ENCODE measurements at regions not wholly inside any gene's neighbourhood (a gene's known extent, or its start where the extent isn't known, plus 50 kb on each side); places are given as distances from the start of the nearest gene placed in this dataset.

DNA sequence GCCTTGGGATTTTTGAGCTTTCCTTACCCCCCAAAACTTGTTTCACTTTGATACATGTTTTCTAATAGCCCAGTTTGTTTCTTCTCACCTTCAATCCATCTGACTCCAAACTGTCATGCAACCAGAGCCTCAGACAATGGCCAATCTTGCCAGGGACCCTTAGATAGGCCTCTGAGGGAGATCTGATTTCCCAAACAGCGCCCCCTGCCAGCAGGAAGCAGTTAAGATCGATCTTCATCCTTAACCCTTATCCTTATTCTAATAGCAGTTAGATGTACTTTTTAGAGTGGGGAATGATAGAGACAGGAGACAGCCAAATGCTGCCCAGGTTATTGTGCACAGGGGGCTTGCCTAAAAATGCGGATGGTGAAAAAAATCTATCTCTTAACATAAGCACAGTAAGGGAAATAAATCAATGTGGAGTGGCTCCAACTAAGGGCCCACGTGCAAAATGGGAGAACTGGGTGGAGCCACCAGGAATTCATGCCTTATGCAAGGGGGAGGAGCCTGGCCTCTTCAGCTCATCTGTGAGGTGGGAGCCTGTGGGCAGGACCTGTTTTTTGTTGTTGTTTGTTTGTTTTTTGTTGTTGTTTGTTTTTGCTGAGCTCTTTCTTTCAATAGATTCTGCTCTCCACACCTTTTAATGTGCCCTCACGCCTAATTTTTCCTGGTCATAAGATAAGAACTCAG is 833.6 kb upstream of the AGA start:
- in situ Hi-C loops (cut with MboI; ENCODE audit: low pct_unique_long_range_greater_than_20kb in 2 of 9, low sequenced_read_pairs in 9 of 9, unreplicated experiment in 9 of 9): no loop called here
- WGBS, 10 experiments: 0 to 90% (median 50%) methylated on average over 1 to 5 of the region's 5 CpGs; no CpG with 5 or more reads in 3 of the 10 experiments
- no peak for ATAC-seq (replicated peaks in 6 of 8)

DNA sequence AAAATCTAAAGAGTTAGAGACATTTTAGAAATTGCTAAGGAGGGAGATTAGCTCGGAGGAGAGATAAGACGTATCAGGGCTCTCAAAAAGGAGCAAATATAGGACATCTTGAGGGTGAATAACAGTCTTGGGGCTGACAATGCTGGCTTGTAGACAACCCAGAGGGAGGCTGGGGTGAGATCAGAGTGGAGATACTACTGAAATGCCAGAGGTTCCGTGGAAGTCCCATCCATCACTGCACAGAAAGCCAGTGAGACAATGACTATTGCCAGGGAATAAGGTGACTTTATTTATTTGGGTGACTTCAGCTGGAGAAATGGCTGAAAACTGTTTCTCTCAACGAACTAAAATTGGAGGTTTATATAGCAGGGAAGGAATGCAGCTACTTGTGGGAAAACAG is 838.1 kb upstream of the AGA start:
- WGBS, 10 experiments: 0 to 80% (median 52%) methylated on average over 2 to 4 of the region's 4 CpGs; no CpG with 5 or more reads in 1 of the 10 experiments
- no peak overlapping the region for H3K4me3 ChIP-seq
- ATAC-seq (replicated peaks in 6 of 8): peak in 3 of 8 experiments; percentile 51 to 83 (median 57)
- H3K27ac ChIP-seq: no peak overlapping the region
- no peaks in the 10 kb centered on the region for H3K4me1 ChIP-seq (replicated peaks in 1 of 2)
- in situ Hi-C loops (cut with MboI; ENCODE audit: low pct_unique_long_range_greater_than_20kb in 2 of 9, low sequenced_read_pairs in 9 of 9, unreplicated experiment in 9 of 9): no loop called here

More for the DNA sequence above, 833.6 kb upstream of the AGA start:
- Histone ChIP-seq H3K4me3 (no peak overlapping the region), H3K4me1 (replicated peaks in 1 of 2) (no peaks in the 10 kb centered on the region), H3K27ac (no peak overlapping the region)

DNA sequence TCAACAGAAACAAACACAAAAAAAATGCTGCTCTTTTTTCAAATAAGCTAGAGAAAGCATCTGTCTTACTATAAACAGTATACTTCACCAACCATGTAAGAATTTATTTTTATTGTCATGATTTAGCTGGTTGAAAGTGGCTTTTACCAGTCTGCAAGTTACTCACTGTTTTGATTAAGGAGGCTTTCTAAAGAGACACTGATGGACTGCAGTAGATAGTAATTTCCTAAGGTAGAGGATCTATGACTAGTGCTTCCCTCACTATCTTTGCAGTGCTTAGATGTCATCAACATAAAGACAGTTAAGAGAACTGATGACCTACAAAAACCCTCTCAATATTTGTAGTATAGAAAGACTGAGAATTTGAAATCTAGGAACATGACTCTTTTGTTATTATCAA is 846.2 kb upstream of the AGA start:
- H3K27ac ChIP-seq: no peak overlapping the region
- peak in 3 of 8 experiments; percentile 21 to 53 (median 50) for ATAC-seq (replicated peaks in 6 of 8)
- in situ Hi-C loops (cut with MboI; ENCODE audit: low pct_unique_long_range_greater_than_20kb in 2 of 9, low sequenced_read_pairs in 9 of 9, unreplicated experiment in 9 of 9): no loop called here
- H3K4me3 ChIP-seq: no peak overlapping the region
- no peaks in the 10 kb centered on the region for H3K4me1 ChIP-seq (replicated peaks in 1 of 2)

DNA sequence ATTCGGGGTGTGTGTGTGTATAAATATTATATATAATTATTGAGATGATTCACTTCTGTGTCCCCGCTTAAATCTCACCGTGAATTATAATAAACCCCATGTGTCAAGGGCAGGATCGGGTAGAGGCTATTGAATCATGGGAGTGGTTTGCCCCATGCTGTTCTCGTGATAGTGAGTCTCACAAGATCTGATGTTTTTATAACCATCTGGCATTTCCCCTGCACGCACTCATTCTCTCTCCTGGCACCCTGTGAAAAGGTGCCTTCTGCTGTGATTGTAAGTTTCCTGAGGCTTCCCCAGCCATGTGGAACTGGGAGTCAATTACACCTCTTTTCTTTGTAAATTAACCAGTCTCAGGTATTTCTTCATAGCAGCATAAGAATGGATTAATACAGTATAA is 851.4 kb upstream of the AGA start:
- H3K27ac ChIP-seq: no peak overlapping the region
- in situ Hi-C loops (cut with MboI; ENCODE audit: low pct_unique_long_range_greater_than_20kb in 2 of 9, low sequenced_read_pairs in 9 of 9, unreplicated experiment in 9 of 9): no loop called here
- no peak overlapping the region for H3K4me3 ChIP-seq
- no peak for ATAC-seq (replicated peaks in 6 of 8)
- no peaks in the 10 kb centered on the region for H3K4me1 ChIP-seq (replicated peaks in 1 of 2)
- WGBS, 10 experiments: 0 to 85% (median 65%) methylated on average over 1 to 6 of the region's 6 CpGs; no CpG with 5 or more reads in 1 of the 10 experiments

DNA sequence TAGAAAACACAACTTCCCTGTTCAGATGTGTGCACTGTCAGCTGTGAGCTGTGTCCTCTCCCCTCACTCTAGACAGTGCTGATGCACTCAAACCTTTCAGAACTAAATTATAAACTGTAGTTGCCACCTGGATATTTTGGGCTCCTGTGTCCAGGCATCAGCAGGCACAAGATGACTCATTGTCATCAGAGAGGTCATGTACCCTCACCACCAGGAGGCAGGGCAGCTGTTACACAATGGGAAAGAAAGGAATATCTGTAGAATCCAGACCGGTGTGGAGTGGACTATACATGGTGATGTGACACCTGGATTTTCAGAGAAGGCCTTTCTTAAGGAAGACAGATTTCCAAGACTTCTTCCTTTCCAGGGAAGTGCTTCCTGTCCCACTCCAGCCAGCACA is 854.4 kb upstream of the AGA start:
- H3K27ac ChIP-seq: no peak overlapping the region
- H3K4me3 ChIP-seq: no peak overlapping the region
- in situ Hi-C loops (cut with MboI; ENCODE audit: low pct_unique_long_range_greater_than_20kb in 2 of 9, low sequenced_read_pairs in 9 of 9, unreplicated experiment in 9 of 9): no loop called here
- peak in 1 of 8 experiments; percentile 23 for ATAC-seq (replicated peaks in 6 of 8)
- no peaks in the 10 kb centered on the region for H3K4me1 ChIP-seq (replicated peaks in 1 of 2)
- WGBS, 10 experiments: 80 to 100% (median 89%) methylated on average over 1 of the region's 1 CpG; no CpG with 5 or more reads in 7 of the 10 experiments

DNA sequence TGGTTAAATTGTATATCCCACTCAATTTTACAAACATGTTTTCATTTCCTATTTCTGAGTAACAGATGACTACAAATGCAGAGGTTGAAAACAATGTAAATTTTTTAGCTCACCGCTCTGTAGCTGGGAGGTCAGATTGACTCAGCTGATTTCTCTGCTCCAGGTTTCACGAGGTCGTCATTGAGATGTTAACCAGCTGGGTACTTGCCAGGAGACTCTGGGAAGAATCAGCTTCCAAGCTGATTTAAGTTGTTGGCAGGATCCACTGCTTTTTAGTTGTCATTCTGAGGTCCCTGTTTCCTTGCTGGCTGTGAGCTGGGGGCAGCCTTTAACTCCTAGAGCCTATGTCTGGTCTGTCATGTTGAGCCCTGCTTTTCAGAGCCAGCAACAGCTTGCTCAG is 864.3 kb upstream of the AGA start:
- peak in 2 of 8 experiments; percentile 36 to 41 for ATAC-seq (replicated peaks in 6 of 8)
- WGBS, 10 experiments: 10 to 67% (median 32%) methylated on average over 1 to 3 of the region's 3 CpGs; no CpG with 5 or more reads in 2 of the 10 experiments
- in situ Hi-C loops (cut with MboI; ENCODE audit: low pct_unique_long_range_greater_than_20kb in 2 of 9, low sequenced_read_pairs in 9 of 9, unreplicated experiment in 9 of 9): no loop called here
- no peak overlapping the region for H3K4me3 ChIP-seq
- no peak overlapping the region for H3K27ac ChIP-seq
- H3K4me1 ChIP-seq (replicated peaks in 1 of 2): no peaks in the 10 kb centered on the region

DNA sequence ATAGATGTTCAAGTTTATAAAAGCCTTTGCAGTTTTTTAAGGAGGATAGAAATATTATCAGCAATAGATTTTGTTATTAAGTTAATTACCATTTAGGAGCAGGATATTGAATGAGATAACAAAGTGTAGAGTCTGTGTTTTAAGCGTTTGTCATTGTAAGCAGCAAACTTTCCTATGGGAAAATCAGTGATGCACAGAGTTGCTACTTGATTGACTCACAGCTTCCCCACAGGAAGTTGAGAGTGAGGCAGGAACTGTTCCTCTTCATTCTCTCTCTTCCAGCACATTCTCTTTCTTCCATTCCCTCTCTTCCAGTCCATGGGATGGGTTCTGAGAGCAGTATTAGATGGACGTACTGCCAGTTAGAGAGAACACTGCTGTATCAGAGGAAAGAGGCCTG is 867.7 kb upstream of the AGA start:
- ATAC-seq (replicated peaks in 6 of 8): no peak
- in situ Hi-C loops (cut with MboI; ENCODE audit: low pct_unique_long_range_greater_than_20kb in 2 of 9, low sequenced_read_pairs in 9 of 9, unreplicated experiment in 9 of 9): no loop called here
- WGBS, 10 experiments: 0 to 100% (median 73%) methylated on average over 1 to 2 of the region's 2 CpGs; no CpG with 5 or more reads in 3 of the 10 experiments
- no peaks in the 10 kb centered on the region for H3K4me1 ChIP-seq (replicated peaks in 1 of 2)
- H3K4me3 ChIP-seq: no peak overlapping the region
- no peak overlapping the region for H3K27ac ChIP-seq

DNA sequence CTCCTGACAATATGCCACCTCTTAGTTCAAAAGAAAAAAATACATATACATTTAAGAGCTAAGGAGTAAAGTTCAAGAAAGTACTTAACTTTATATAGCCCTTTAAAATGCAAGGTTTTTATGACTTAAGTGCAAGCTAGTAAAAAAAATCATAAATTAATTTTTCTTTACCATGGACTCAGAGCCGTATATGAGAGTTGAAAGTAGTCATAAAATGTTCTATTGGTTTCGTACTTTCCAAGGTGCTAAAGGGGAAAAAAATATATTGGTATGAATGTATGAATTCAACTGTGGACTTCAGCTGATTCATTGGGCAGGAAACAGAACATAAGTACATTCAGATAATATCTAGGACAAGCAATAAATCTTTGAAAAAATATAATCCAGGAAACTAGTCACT is 869.8 kb upstream of the AGA start:
- ATAC-seq (replicated peaks in 6 of 8): no peak
- Histone ChIP-seq H3K4me3 (no peak overlapping the region), H3K27ac (no peak overlapping the region), H3K4me1 (replicated peaks in 1 of 2) (no peaks in the 10 kb centered on the region)
- WGBS, 10 experiments: 6 to 100% (median 73%) methylated on average over 1 to 2 of the region's 2 CpGs
- in situ Hi-C loops (cut with MboI; ENCODE audit: low pct_unique_long_range_greater_than_20kb in 2 of 9, low sequenced_read_pairs in 9 of 9, unreplicated experiment in 9 of 9): no loop called here

DNA sequence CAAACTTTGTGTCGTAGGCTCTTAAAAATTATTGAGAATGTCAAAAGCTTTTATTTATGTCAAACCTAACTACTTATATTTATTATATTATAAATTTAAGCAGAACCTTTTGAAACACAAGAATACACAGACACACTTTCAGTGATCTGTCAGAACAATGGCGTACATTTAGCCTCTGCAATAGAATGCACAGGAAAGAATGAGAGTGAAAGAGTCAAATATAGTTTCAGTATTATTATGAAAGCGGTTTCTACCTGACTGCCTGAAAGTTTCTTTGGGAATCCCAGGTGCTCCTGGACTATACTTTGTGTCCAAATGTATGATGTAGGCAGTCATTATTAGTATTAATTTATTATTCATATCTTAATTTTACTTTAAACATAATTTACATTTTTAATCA is 872.0 kb upstream of the AGA start:
- H3K4me3 ChIP-seq: no peak overlapping the region
- WGBS, 10 experiments: 11 to 100% (median 80%) methylated on average over 1 to 3 of the region's 3 CpGs; no CpG with 5 or more reads in 1 of the 10 experiments
- H3K4me1 ChIP-seq (replicated peaks in 1 of 2): no peaks in the 10 kb centered on the region
- H3K27ac ChIP-seq: no peak overlapping the region
- ATAC-seq (replicated peaks in 6 of 8): no peak
- in situ Hi-C loops (cut with MboI; ENCODE audit: low pct_unique_long_range_greater_than_20kb in 2 of 9, low sequenced_read_pairs in 9 of 9, unreplicated experiment in 9 of 9): no loop called here

DNA sequence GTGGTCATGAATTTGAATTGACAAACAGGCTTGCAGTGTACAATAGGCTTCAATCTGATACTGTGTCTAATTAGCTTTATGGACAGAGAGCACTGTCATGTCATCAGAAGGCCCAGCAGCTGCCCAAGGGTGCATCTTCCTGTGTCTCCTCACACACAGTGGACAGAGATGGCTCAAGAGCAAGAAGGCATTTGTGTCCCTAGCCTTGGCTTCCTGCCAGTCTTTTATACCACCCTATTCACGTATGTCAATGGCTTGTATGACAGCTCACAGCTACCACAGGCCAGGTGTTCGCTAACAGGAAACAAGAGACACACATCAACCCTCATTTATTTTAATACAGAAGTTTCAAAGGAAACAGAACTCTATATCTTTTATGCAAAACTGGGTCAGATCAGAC is 874.0 kb upstream of the AGA start:
- WGBS, 10 experiments: 0 to 83% (median 23%) methylated on average over 1 to 2 of the region's 2 CpGs; no CpG with 5 or more reads in 3 of the 10 experiments
- no peaks in the 10 kb centered on the region for H3K4me1 ChIP-seq (replicated peaks in 1 of 2)
- no peak overlapping the region for H3K27ac ChIP-seq

DNA sequence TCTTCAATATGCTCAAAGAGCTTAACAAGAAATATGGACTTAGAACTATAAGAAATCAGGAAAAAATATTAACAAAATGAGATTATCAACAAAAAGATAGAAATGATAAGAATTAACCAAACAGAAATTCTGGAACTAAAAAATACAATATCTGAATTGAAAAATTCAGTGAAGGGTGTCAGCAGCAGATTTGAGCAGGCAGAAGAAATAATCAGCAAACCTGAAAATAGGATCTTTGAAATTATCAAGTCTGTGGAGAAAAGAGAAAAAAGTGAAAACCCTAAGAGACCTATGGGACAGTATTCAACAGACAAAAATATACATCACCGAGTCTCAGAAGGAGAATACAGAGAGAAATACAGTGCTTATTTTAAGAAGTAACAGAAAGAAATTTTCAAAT is 877.8 kb upstream of the AGA start:
- in situ Hi-C loops (cut with MboI; ENCODE audit: low pct_unique_long_range_greater_than_20kb in 2 of 9, low sequenced_read_pairs in 9 of 9, unreplicated experiment in 9 of 9): no loop called here
- WGBS, 10 experiments: 0 to 96% (median 83%) methylated on average over 1 of the region's 1 CpG; no CpG with 5 or more reads in 2 of the 10 experiments
- no peaks in the 10 kb centered on the region for H3K4me1 ChIP-seq (replicated peaks in 1 of 2)
- no peak overlapping the region for H3K27ac ChIP-seq
- no peak for ATAC-seq (replicated peaks in 6 of 8)
- no peak overlapping the region for H3K4me3 ChIP-seq

More for the DNA sequence above, 874.0 kb upstream of the AGA start:
- peak in 3 of 8 experiments; percentile 40 to 69 (median 43) for ATAC-seq (replicated peaks in 6 of 8)
- in situ Hi-C loops (cut with MboI; ENCODE audit: low pct_unique_long_range_greater_than_20kb in 2 of 9, low sequenced_read_pairs in 9 of 9, unreplicated experiment in 9 of 9): no loop called here
- H3K4me3 ChIP-seq: no peak overlapping the region

DNA sequence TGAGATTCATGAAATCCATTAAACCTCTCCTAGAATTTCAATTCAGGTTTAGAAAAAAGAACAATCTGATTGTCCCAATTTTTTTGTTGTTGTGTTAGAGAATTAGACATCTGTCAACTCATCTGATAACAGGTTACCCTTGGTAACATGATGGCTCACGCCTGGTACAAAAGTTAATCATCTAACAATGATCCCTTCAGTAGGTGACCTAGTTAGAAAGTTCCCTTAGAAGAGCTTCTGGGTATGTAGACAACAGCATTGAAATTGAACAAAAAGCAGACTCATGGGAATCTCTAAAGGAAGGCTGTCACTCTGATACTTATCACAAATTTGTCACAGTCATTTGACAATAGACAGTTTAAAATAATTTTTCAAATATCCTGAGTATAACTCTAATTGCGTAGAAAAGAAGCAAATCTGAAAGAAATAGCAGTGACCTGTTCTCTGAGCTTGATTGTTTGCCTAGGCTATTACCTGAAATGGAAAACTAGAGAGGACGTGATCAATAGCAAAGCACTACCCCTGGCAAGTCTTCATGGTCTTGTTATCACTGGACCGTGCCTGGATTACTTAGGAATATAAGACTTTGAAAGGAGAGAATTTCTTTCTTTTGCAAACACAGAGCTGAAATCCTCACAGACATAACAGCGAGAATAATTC is 880.4 kb upstream of the AGA start:
- no peak for ATAC-seq (replicated peaks in 6 of 8)
- in situ Hi-C loops (cut with MboI; ENCODE audit: low pct_unique_long_range_greater_than_20kb in 2 of 9, low sequenced_read_pairs in 9 of 9, unreplicated experiment in 9 of 9): no loop called here
- H3K4me1 ChIP-seq (replicated peaks in 1 of 2): no peaks in the 10 kb centered on the region
- no peak overlapping the region for H3K27ac ChIP-seq
- WGBS, 10 experiments: 4 to 100% (median 56%) methylated on average over 1 to 5 of the region's 5 CpGs; no CpG with 5 or more reads in 2 of the 10 experiments
- H3K4me3 ChIP-seq: no peak overlapping the region

DNA sequence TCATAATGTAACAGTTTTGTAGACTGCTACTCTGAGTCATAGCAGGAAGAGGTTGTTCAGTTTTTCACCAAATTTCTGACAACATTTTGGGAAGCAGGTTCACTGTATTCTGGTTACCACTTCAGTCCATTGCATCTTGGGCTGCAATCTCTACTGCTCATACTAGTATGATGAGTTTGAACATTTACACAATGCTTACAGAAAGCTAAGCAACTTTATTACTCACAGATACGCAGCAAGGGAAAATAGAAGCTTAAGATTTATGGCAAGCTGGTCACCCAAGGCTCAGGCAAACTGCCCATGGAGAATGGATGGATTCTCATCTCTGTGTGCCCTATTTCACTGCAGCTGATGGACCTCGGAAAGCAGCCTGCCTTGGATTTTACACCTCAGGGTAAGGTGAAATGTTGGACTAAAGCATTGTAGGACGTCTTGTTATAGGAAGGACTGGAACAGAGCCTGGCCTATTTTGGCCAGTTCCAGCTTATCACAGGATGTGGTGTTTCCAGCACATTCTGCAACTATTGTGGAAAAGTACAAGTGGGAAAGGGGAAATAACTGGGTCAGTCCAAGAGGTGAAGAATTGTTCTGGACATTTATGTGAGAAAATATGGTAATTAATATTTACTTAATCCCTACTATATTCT is 887.1 kb upstream of the AGA start:
- in situ Hi-C loops (cut with MboI; ENCODE audit: low pct_unique_long_range_greater_than_20kb in 2 of 9, low sequenced_read_pairs in 9 of 9, unreplicated experiment in 9 of 9): no loop called here
- Histone ChIP-seq H3K4me1 (replicated peaks in 1 of 2) (no peaks in the 10 kb centered on the region), H3K4me3 (no peak overlapping the region), H3K27ac (no peak overlapping the region)
- peak in 1 of 8 experiments; percentile 24 for ATAC-seq (replicated peaks in 6 of 8)
- WGBS, 10 experiments: 11 to 100% (median 65%) methylated on average over 1 to 3 of the region's 3 CpGs; no CpG with 5 or more reads in 2 of the 10 experiments
